Smooth muscle cell (in vitro differentiated cells): ENCODE measurements at regions not wholly inside any gene's neighbourhood (a gene's known extent, or its start where the extent isn't known, plus 50 kb on each side); places are given as distances from the start of the nearest gene placed in this dataset.

Source experiments
- DNase-seq: peaks from one replicate; lab custom pipeline; 2025; ENCODE audit not compliant: unreplicated experiment; lab: John Stamatoyannopoulos, UW
- H2AFZ ChIP-seq: fragments of 200-600 bp; sonication (generic); 2 replicates; pipeline ENCODE4 v1.6.0; 2016; ENCODE audit warnings: antibody characterized with exemption, low read depth, mild to moderate bottlenecking
- H3F3A ChIP-seq: fragments of 200-600 bp; sonication (generic); 2 replicates; pipeline ENCODE4 v1.6.0; 2017; ENCODE audit warnings: antibody characterized with exemption, low read depth
- H3K27ac ChIP-seq: fragments of 200-600 bp; sonication (generic); 2 replicates; pipeline ENCODE4 v1.5.1; 2016; ENCODE audit warnings: low read depth, mild to moderate bottlenecking
- H3K27me3 ChIP-seq: fragments of 200-600 bp; sonication (generic); 2 replicates; pipeline ENCODE4 v1.6.1; 2016; ENCODE audit warnings: low read depth, mild to moderate bottlenecking
- H3K36me3 ChIP-seq: fragments of 200-600 bp; sonication (generic); 2 replicates; pipeline ENCODE4 v1.5.1; 2016; ENCODE audit warnings: low read depth
- H3K4me1 ChIP-seq: fragments of 200-600 bp; sonication (generic); 2 replicates; pipeline ENCODE4 v1.5.1; 2016; ENCODE audit warnings: low read depth
- H3K4me2 ChIP-seq: fragments of 200-600 bp; sonication (generic); 2 replicates; pipeline ENCODE4 v1.6.0; 2016; ENCODE audit warnings: mild to moderate bottlenecking
- H3K4me3 ChIP-seq: fragments of 200-600 bp; sonication (generic); 2 replicates; pipeline ENCODE4 v1.5.1; 2016; ENCODE audit warnings: mild to moderate bottlenecking
- H3K79me2 ChIP-seq: fragments of 200-600 bp; sonication (generic); 2 replicates; pipeline ENCODE4 v1.6.0; 2016; ENCODE audit warnings: low read depth, mild to moderate bottlenecking
- H3K9ac ChIP-seq: fragments of 200-600 bp; sonication (generic); 2 replicates; pipeline ENCODE4 v1.6.0; 2016; ENCODE audit warnings: low read depth
- H3K9me3 ChIP-seq: fragments of 200-600 bp; sonication (generic); replicated peaks from 2 replicates; pipeline ENCODE4 v1.5.1; 2016; ENCODE audit warnings: low read depth
- H4K20me1 ChIP-seq: fragments of 200-600 bp; sonication (generic); 2 replicates; pipeline ENCODE4 v1.6.0; 2016; ENCODE audit warnings: low read depth
- WGBS: methylation state at CpG from one replicate; pipeline ENCODE4 v1.1.7; 2016; ENCODE audit warnings: low lambda C conversion rate; 5-methylcytosine and 5-hydroxymethylcytosine counted together
- TF ChIP-seq, protein P1 (sequence below): fragments of 200-600 bp; sonication (generic); IDR thresholded peaks from 2 replicates; pipeline ENCODE4 v1.5.1; 2017; ENCODE audit warnings: borderline replicate concordance, mild to moderate bottlenecking, antibody characterized with exemption; ENCODE audit not compliant: insufficient read depth, poor library complexity, severe bottlenecking

DNA sequence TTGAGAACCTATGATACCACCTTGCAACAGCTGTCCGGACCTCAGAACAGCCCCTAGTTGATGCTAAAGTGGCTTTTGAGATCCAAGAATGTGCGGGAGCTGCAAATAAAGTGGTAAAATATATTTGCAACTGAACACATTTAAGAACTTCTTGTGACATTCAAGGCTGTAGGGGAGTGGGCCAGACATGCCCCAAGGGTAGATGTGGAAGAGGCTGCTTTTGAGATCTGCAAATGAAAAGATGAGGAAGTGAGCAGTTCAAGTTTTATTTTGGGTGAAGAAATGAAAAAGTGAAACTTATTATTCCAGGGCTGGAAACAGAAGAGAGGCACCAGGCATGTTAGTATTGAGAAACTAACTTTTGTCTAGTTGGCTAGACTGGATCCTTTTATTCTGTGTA is 359.5 kb upstream of the PLXNA2 start:
- H3K9ac ChIP-seq, result no peak overlapping the region
- H3F3A ChIP-seq, result no peaks in the 10 kb centered on the region
- no peaks in the 10 kb centered on the region for H3K36me3 ChIP-seq
- H3K4me3 ChIP-seq, result no peak overlapping the region
- DNase-seq, result no peak
- WGBS, result 77% methylated on average over 2 of the region's 2 CpGs
- H2AFZ ChIP-seq, result no peak overlapping the region
- TF ChIP-seq, protein P1, sequence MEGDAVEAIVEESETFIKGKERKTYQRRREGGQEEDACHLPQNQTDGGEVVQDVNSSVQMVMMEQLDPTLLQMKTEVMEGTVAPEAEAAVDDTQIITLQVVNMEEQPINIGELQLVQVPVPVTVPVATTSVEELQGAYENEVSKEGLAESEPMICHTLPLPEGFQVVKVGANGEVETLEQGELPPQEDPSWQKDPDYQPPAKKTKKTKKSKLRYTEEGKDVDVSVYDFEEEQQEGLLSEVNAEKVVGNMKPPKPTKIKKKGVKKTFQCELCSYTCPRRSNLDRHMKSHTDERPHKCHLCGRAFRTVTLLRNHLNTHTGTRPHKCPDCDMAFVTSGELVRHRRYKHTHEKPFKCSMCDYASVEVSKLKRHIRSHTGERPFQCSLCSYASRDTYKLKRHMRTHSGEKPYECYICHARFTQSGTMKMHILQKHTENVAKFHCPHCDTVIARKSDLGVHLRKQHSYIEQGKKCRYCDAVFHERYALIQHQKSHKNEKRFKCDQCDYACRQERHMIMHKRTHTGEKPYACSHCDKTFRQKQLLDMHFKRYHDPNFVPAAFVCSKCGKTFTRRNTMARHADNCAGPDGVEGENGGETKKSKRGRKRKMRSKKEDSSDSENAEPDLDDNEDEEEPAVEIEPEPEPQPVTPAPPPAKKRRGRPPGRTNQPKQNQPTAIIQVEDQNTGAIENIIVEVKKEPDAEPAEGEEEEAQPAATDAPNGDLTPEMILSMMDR, result no peak
- H3K27ac ChIP-seq, result peak overlapping the region; percentile 68
- H3K9me3 ChIP-seq, result no peaks in the 10 kb centered on the region
- H3K79me2 ChIP-seq, result no peaks in the 10 kb centered on the region
- no peaks in the 10 kb centered on the region for H4K20me1 ChIP-seq
- peaks cover 18% of the 10 kb centered on the region for H3K4me1 ChIP-seq
- H3K27me3 ChIP-seq, result no peaks in the 10 kb centered on the region
- H3K4me2 ChIP-seq, result no peak overlapping the region

DNA sequence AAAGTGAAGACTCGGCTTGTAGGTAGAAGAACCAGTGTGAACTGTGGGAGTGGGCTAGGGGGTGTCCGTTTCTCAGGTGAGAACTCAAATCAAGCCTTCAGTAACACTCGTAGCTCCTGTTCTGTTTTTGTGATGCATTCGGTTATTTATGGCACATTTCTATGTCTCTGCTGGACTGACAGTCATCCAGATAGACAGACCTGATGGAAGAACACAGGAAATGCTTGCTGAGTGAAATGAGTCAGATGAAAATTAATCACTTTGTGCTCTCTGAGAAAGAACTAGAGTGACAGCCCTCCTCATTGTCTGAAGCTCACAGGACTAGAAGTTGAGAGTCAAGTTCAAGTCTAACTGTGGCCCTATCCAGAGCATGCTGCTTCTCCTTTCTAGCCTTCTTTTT is 360.1 kb upstream of the PLXNA2 start:
- no peaks in the 10 kb centered on the region for H3K27me3 ChIP-seq
- TF ChIP-seq, protein P1, result no peak

DNA sequence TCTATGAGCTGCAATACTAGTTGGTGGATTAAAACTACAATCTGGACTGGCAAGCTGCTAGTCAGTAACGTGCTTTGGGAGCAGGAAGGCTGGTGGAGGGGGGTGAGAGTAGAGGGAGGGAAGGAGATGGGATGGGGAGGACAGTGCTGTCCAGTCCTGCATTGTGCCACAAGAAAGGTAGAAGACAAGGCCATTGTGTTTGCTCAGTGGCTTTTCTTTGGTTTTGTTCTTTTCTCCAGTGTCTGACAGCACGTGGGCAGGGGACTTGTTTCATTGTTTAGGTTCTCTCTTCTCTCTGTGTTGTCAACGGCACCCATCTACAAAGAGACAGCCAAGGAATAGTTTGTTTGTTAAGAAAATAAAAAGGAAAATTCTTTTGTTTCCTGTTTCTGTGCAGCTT is 362.8 kb upstream of the PLXNA2 start:
- 91% methylated on average over 3 of the region's 3 CpGs for WGBS
- no peak overlapping the region for H3K9ac ChIP-seq

More for the DNA sequence above, 360.1 kb upstream of the PLXNA2 start:
- Histone ChIP-seq H3K9ac (peak overlapping the region; percentile 4), H3K4me1 (peaks cover 18% of the 10 kb centered on the region), H3K79me2 (no peaks in the 10 kb centered on the region), H4K20me1 (no peaks in the 10 kb centered on the region), H3K36me3 (no peaks in the 10 kb centered on the region), H3F3A (no peaks in the 10 kb centered on the region), H2AFZ (no peak overlapping the region), H3K4me2 (peak overlapping the region; percentile 34), H3K9me3 (no peaks in the 10 kb centered on the region), H3K4me3 (no peak overlapping the region), H3K27ac (peak overlapping the region; percentile 68)
- 57% methylated on average over 4 of the region's 4 CpGs for WGBS
- DNase-seq, result no peak

DNA sequence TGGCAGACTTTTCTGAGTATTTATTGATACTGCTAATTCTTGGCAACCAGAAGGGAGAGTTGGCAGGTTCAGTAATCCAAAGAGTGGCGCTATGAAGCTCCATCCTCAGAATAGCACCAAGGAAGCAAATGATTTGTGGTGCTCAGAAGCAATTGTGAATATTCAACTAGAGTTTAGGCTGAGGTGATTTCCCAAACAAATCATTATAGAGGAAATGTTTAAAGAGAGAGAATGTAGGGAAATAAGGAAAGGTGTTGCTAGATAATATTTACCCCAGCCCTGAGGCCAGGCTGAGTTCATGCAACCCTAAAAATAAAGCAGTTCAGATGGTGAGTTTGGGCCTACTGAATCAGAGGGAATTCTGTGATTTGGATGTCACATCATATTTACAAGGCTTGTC is 363.4 kb upstream of the PLXNA2 start:
- H3K9ac ChIP-seq, result no peak overlapping the region
- 94% methylated on average over 1 of the region's 1 CpG for WGBS
- H3K36me3 ChIP-seq, result no peaks in the 10 kb centered on the region
- no peak overlapping the region for H3K27ac ChIP-seq
- TF ChIP-seq, protein P1, result no peak
- no peak overlapping the region for H3K4me2 ChIP-seq
- H2AFZ ChIP-seq, result no peak overlapping the region
- H3K4me3 ChIP-seq, result no peak overlapping the region
- no peaks in the 10 kb centered on the region for H3F3A ChIP-seq
- H4K20me1 ChIP-seq, result no peaks in the 10 kb centered on the region
- no peak for DNase-seq
- no peaks in the 10 kb centered on the region for H3K79me2 ChIP-seq
- no peaks in the 10 kb centered on the region for H3K9me3 ChIP-seq
- no peaks in the 10 kb centered on the region for H3K4me1 ChIP-seq
- no peaks in the 10 kb centered on the region for H3K27me3 ChIP-seq

More for the DNA sequence above, 362.8 kb upstream of the PLXNA2 start:
- Histone ChIP-seq H3K9me3 (no peaks in the 10 kb centered on the region), H3K36me3 (no peaks in the 10 kb centered on the region), H3F3A (no peaks in the 10 kb centered on the region), H3K27ac (no peak overlapping the region), H2AFZ (no peak overlapping the region), H3K4me2 (no peak overlapping the region), H3K79me2 (no peaks in the 10 kb centered on the region), H3K4me3 (no peak overlapping the region), H3K4me1 (no peaks in the 10 kb centered on the region), H4K20me1 (no peaks in the 10 kb centered on the region), H3K27me3 (no peaks in the 10 kb centered on the region)
- TF ChIP-seq, protein P1, result no peak
- DNase-seq, result no peak
